ENCODE measurements at regions not wholly inside any gene's neighbourhood (a gene's known extent, or its start where the extent isn't known, plus 50 kb on each side); places are given as distances from the start of the nearest gene placed in this dataset.

- no peak for TF ChIP-seq CTCF (IDR thresholded peaks at IDR 0.05)
- H3K36me3 ChIP-seq = no peaks in the 10 kb centered on the region
- H3K9me3 ChIP-seq = no peaks in the 10 kb centered on the region
- no peaks in the 10 kb centered on the region for H3K27me3 ChIP-seq (ENCODE audit: low read depth)
- intact Hi-C loops (cut with DNase I) = no loop called here
- no peak overlapping the region for H3K4me3 ChIP-seq
- no peak overlapping the region for H3K27ac ChIP-seq
- H3K4me1 ChIP-seq = no peaks in the 10 kb centered on the region
- DNase-seq = no peak
- ATAC-seq = no peak
These were observed 104.2 kb upstream of the AGAP1 start for GRCh38 chr2:235389626-235390025.

- DNase-seq = peak; percentile 50
- Histone ChIP-seq H3K27me3 (ENCODE audit: low read depth) (peaks cover 5% of the 10 kb centered on the region), H3K4me3 (no peak overlapping the region), H3K9me3 (no peaks in the 10 kb centered on the region), H3K27ac (no peak overlapping the region), H3K4me1 (no peaks in the 10 kb centered on the region), H3K36me3 (no peaks in the 10 kb centered on the region)
- TF ChIP-seq CTCF (IDR thresholded peaks at IDR 0.05) = no peak
- intact Hi-C loops (cut with DNase I) = no loop called here
- peak in 1 of 2 donors; percentile 41 for ATAC-seq
These were observed 103.6 kb upstream of the AGAP1 start for GRCh38 chr2:235390108-235390815.

- Histone ChIP-seq H3K9me3 (no peaks in the 10 kb centered on the region), H3K4me1 (no peaks in the 10 kb centered on the region), H3K36me3 (no peaks in the 10 kb centered on the region), H3K4me3 (no peak overlapping the region), H3K27me3 (ENCODE audit: low read depth) (peaks cover 6% of the 10 kb centered on the region), H3K27ac (no peak overlapping the region)
- no peak for DNase-seq
- intact Hi-C loops (cut with DNase I) = no loop called here
- no peak for ATAC-seq
- no peak for TF ChIP-seq CTCF (IDR thresholded peaks at IDR 0.05)
These were observed 103.0 kb upstream of the AGAP1 start for GRCh38 chr2:235390816-235391194.

- TF ChIP-seq CTCF (IDR thresholded peaks at IDR 0.05) = no peak
- Histone ChIP-seq H3K27me3 (ENCODE audit: low read depth) (peaks cover 6% of the 10 kb centered on the region), H3K27ac (no peak overlapping the region), H3K36me3 (no peaks in the 10 kb centered on the region), H3K4me3 (no peak overlapping the region), H3K9me3 (no peaks in the 10 kb centered on the region), H3K4me1 (no peaks in the 10 kb centered on the region)
- ATAC-seq (no peak), DNase-seq (no peak)
- intact Hi-C loops (cut with DNase I) = no loop called here
These were observed 101.8 kb upstream of the AGAP1 start for GRCh38 chr2:235391921-235392615.

- Histone ChIP-seq H3K4me1 (no peaks in the 10 kb centered on the region), H3K9me3 (no peaks in the 10 kb centered on the region), H3K27ac (no peak overlapping the region), H3K4me3 (no peak overlapping the region), H3K27me3 (ENCODE audit: low read depth) (peaks cover 6% of the 10 kb centered on the region), H3K36me3 (no peaks in the 10 kb centered on the region)
- ATAC-seq (no peak), DNase-seq (no peak)
- intact Hi-C loops (cut with DNase I) = no loop called here
- TF ChIP-seq CTCF (IDR thresholded peaks at IDR 0.05) = no peak
These were observed 99.5 kb upstream of the AGAP1 start for GRCh38 chr2:235394278-235394828.
